ENCODE measurements at regions not wholly inside any gene's neighbourhood (a gene's known extent, or its start where the extent isn't known, plus 50 kb on each side); places are given as distances from the start of the nearest gene placed in this dataset.
A peak's percentile ranks its signal among the peaks of the same experiment; 100 is the strongest.

DNA sequence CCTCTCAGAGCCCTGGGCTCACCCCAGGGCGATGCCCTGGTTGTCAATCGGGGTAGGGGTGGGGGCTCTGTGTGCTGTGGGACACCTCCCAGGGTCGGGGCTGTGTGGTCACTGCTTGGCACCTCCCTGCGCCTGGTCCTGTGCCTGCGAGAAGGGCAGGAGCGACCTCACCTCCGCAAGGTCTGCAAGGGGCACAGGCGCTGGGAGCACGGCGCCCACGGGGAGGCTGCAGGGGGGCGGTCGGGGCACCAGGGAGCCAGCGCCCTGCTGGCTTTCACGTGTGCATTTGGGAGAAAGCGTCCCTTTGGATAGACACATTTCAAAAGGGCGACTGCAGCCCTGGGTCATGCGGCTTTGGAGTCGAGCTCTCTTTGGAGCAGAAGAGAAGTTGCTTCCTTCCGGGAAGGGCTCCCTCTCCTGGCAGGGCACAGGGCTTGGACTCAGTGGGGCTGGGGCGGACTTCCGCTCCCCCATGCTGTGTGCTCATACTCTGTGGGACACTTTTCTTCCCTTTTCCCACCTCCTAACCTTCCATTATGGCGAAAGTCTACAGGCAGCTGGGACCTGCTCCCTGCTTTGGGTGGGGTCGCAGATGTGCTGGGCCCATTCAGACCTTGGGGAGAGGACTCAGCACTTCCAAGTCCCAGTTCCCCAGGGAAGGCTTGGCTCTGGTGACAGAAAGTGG is 52.9 kb upstream of the SLC28A3 start:
- TF ChIP-seq, protein P1, sequence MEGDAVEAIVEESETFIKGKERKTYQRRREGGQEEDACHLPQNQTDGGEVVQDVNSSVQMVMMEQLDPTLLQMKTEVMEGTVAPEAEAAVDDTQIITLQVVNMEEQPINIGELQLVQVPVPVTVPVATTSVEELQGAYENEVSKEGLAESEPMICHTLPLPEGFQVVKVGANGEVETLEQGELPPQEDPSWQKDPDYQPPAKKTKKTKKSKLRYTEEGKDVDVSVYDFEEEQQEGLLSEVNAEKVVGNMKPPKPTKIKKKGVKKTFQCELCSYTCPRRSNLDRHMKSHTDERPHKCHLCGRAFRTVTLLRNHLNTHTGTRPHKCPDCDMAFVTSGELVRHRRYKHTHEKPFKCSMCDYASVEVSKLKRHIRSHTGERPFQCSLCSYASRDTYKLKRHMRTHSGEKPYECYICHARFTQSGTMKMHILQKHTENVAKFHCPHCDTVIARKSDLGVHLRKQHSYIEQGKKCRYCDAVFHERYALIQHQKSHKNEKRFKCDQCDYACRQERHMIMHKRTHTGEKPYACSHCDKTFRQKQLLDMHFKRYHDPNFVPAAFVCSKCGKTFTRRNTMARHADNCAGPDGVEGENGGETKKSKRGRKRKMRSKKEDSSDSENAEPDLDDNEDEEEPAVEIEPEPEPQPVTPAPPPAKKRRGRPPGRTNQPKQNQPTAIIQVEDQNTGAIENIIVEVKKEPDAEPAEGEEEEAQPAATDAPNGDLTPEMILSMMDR (IDR thresholded peaks at IDR 0.05; ENCODE audit: low read length, missing control alignments), result no peak
- no peak for DNase-seq (ENCODE audit: low read depth)
- no peak overlapping the region for H3K4me3 ChIP-seq (replicated peaks; ENCODE audit: low read depth, low read length)

GRCh38 chr9:84394036-84394435 is 53.5 kb upstream of the SLC28A3 start:
- no peak overlapping the region for H3K4me3 ChIP-seq (replicated peaks; ENCODE audit: low read depth, low read length)
- TF ChIP-seq, protein P1 (IDR thresholded peaks at IDR 0.05; ENCODE audit: low read length, missing control alignments), result no peak
- no peak for DNase-seq (ENCODE audit: low read depth)

GRCh38 chr9:84397151-84397728 is 56.7 kb upstream of the SLC28A3 start:
- no peak overlapping the region for H3K4me3 ChIP-seq (replicated peaks; ENCODE audit: low read depth, low read length)
- TF ChIP-seq, protein P1 (IDR thresholded peaks at IDR 0.05; ENCODE audit: low read length, missing control alignments), result peak; percentile 88
- DNase-seq (ENCODE audit: low read depth), result peak; percentile 82

DNA sequence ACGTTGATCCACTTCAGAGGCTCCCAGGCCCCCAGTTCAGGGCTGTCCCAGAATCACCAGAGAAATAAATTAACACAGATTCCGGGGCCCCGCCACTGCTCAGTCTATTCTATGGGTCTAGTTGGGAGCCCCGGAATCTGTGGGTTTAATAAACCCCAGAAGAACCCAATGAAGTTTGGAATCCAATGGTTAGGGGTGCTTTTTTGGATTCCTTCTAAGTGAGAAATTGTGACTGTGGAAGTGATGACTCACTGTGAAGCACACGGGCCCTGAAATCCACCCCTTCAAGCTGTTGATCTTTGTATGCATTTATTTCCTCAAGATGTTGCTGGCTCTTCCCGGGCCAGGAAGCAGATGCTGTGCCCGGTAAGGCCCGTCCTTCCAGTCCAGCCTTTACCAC is 57.3 kb upstream of the SLC28A3 start:
- DNase-seq (ENCODE audit: low read depth), result peak; percentile 57
- H3K4me3 ChIP-seq (replicated peaks; ENCODE audit: low read depth, low read length), result no peak overlapping the region
- TF ChIP-seq, protein P1 (IDR thresholded peaks at IDR 0.05; ENCODE audit: low read length, missing control alignments), result no peak

DNA sequence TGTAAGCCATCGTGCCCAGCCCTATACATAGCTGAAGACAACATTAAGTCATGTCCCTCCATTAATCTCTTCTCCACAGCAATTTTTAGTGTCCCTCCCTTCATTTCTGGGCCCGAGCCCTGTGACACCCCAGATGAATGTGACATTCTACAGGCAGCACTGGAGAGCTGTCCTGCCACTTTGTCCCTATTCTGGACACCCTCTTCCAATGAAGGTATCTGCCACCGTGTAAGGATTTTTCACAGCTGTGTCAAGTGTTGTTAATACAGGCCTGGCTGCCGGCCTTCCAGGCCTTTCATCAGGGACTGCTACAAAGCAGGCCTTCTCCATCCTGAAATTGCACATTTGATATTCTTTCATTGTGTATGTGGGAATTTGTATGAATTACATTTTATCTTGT is 62.0 kb upstream of the SLC28A3 start:
- H3K4me3 ChIP-seq (replicated peaks; ENCODE audit: low read depth, low read length), result no peak overlapping the region
- no peak for DNase-seq (ENCODE audit: low read depth)
- TF ChIP-seq, protein P1 (IDR thresholded peaks at IDR 0.05; ENCODE audit: low read length, missing control alignments), result no peak

DNA sequence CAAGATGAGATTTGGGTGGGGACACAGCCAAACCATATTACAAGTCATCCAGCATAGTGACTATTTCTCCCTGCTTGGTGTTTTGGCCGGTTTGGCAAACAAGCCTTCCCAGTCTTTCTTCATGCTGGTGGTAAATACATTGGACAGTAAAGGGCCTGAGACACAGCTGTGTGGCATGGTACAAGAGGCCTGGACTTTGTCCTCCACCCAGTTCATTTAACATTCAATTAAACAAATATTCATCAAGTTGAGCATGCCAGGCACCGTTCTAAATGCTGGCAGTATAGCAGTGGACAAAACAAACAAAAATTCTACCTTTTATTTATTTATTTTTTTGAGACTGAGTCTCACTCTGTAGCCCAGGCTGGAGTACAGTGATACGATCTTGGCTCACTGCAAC is 62.7 kb upstream of the SLC28A3 start:
- TF ChIP-seq, protein P1 (IDR thresholded peaks at IDR 0.05; ENCODE audit: low read length, missing control alignments), result no peak
- H3K4me3 ChIP-seq (replicated peaks; ENCODE audit: low read depth, low read length), result no peak overlapping the region
- no peak for DNase-seq (ENCODE audit: low read depth)
